CD14-positive monocyte (primary cell): ENCODE measurements at regions not wholly inside any gene's neighbourhood (a gene's known extent, or its start where the extent isn't known, plus 50 kb on each side); places are given as distances from the start of the nearest gene placed in this dataset.

Experiments used
- DNase-seq, 3 donors: peaks; one replicate each; pipeline ENCODE4 v3.0.0-alpha.2; 2011 to 2022
- H2AFZ ChIP-seq: 2 replicates; pipeline ENCODE4 v1.6.0; 2012; ENCODE audit warnings: mild to moderate bottlenecking, low read depth, low read length, inconsistent platforms; ENCODE audit not compliant: insufficient read depth, poor library complexity, severe bottlenecking
- H3K27ac ChIP-seq, 2 donors: 1 replicate in 1 of 2; 2 replicates in 1 of 2; pipeline ENCODE4 v1.5.1; 2012 to 2013; ENCODE audit warnings: low read length in 2 of 2, control low read depth in 1 of 2, inconsistent platforms in 1 of 2, low read depth in 1 of 2, mild to moderate bottlenecking in 1 of 2
- H3K27me3 ChIP-seq, 2 donors: one replicate each; pipeline versions ENCODE4 v1.6.0 to v1.6.1; 2011 to 2013; ENCODE audit warnings: low read length in 2 of 2; ENCODE audit not compliant: control insufficient read depth in 2 of 2, insufficient read depth in 2 of 2
- H3K36me3 ChIP-seq, 2 donors: replicated peaks in 1 of 2; 1 replicate in 1 of 2; 2 replicates in 1 of 2; pipeline versions ENCODE4 v1.5.1 to v1.6.1; 2012 to 2013; ENCODE audit warnings: low read length in 2 of 2, control low read depth in 1 of 2, inconsistent platforms in 1 of 2, mild to moderate bottlenecking in 1 of 2; ENCODE audit not compliant: insufficient read depth in 2 of 2, control insufficient read depth in 1 of 2
- H3K4me1 ChIP-seq, 2 donors: 1 replicate in 1 of 2; 2 replicates in 1 of 2; pipeline versions ENCODE4 v1.5.1 to v1.6.1; 2012 to 2013; ENCODE audit warnings: low read length in 2 of 2, control low read depth in 1 of 2, inconsistent platforms in 1 of 2, mild to moderate bottlenecking in 1 of 2, moderate library complexity in 1 of 2; ENCODE audit not compliant: insufficient read depth in 2 of 2, control insufficient read depth in 1 of 2
- H3K4me2 ChIP-seq: replicated peaks from 2 replicates; pipeline ENCODE3; 2012; ENCODE audit warnings: low read length, moderate library complexity, mild to moderate bottlenecking; ENCODE audit not compliant: poor library complexity, severe bottlenecking; ENCODE audit errors: extremely low read depth
- H3K4me3 ChIP-seq, 3 experiments: fragments of 200-600 bp in 1 of 3; sonication (generic) in 1 of 3; replicated peaks in 1 of 3; 1 replicate in 2 of 3; 2 replicates in 1 of 3; pipeline ENCODE4 v1.5.1; 2011 to 2013; ENCODE audit warnings: low read length in 3 of 3, mild to moderate bottlenecking in 3 of 3, control low read depth in 2 of 3, low read depth in 2 of 3, inconsistent platforms in 1 of 3, moderate library complexity in 1 of 3
- H3K79me2 ChIP-seq: 2 replicates; pipeline ENCODE4 v1.6.0; 2012; ENCODE audit warnings: mild to moderate bottlenecking, control low read depth, inconsistent platforms, low read length, moderate library complexity; ENCODE audit not compliant: insufficient read depth
- H3K9ac ChIP-seq: 2 replicates; pipeline ENCODE4 v1.6.0; 2017; ENCODE audit warnings: low read length, mild to moderate bottlenecking; ENCODE audit not compliant: insufficient read depth, poor library complexity, severe bottlenecking
- H3K9me3 ChIP-seq, 2 donors: replicated peaks in 1 of 2; 1 replicate in 1 of 2; 2 replicates in 1 of 2; pipeline versions ENCODE4 v1.5.1 to v1.6.1; 2012 to 2013; ENCODE audit warnings: low read length in 2 of 2, control low read depth in 1 of 2; ENCODE audit not compliant: control insufficient read depth in 1 of 2, insufficient read depth in 1 of 2
- H4K20me1 ChIP-seq: 2 replicates; pipeline ENCODE4 v1.6.0; 2012; ENCODE audit warnings: mild to moderate bottlenecking, low read length, control low read depth, moderate library complexity; ENCODE audit not compliant: insufficient read depth
- H3K27ac Mint-ChIP-seq, 7 donors: one replicate each; pipeline ENCODE4 v1.8.0; 2020; ENCODE audit warnings: mild to moderate bottlenecking in 7 of 7, mixed read lengths in 7 of 7, moderate library complexity in 6 of 7, inconsistent platforms in 2 of 7
- H3K27me3 Mint-ChIP-seq, 3 donors: one replicate each; pipeline ENCODE4 v1.8.0; 2021 to 2022; ENCODE audit warnings: low read depth in 3 of 3, mild to moderate bottlenecking in 3 of 3, mixed read lengths in 3 of 3, moderate library complexity in 3 of 3, inconsistent platforms in 1 of 3
- H3K36me3 Mint-ChIP-seq, 2 donors: one replicate each; pipeline ENCODE4 v1.8.0; 2020; ENCODE audit warnings: mixed read lengths in 2 of 2, inconsistent platforms in 1 of 2, mild to moderate bottlenecking in 1 of 2
- H3K4me1 Mint-ChIP-seq: one replicate; pipeline ENCODE4 v1.8.0; 2020; ENCODE audit warnings: mild to moderate bottlenecking, mixed read lengths
- H3K4me3 Mint-ChIP-seq, 2 donors: one replicate each; pipeline ENCODE4 v1.8.0; 2020; ENCODE audit warnings: mild to moderate bottlenecking in 2 of 2, mixed read lengths in 2 of 2, moderate library complexity in 1 of 2
- H3K9me3 Mint-ChIP-seq, 7 donors: one replicate each; pipeline ENCODE4 v1.8.0; 2020 to 2022; ENCODE audit warnings: mixed read lengths in 7 of 7, mild to moderate bottlenecking in 6 of 7, moderate library complexity in 6 of 7, inconsistent platforms in 2 of 7
- CTCF ChIP-seq: fragments of 200-600 bp; IDR thresholded peaks from one replicate; pipeline ENCODE4 v1.8.0; 2022; ENCODE audit warnings: antibody characterized with exemption, mild to moderate bottlenecking
- WGBS: methylation state at CpG from one replicate; pipeline ENCODE4 v1.1.5; 2013; ENCODE audit warnings: missing lambda C conversion rate; ENCODE audit not compliant: insufficient coverage; 5-methylcytosine and 5-hydroxymethylcytosine counted together
- intact Hi-C, 2 donors: fragments of 100-400 bp; cut with micrococcal nuclease; formaldehyde crosslinking; loops; one replicate each; pipeline versions ENCODE4 v1.15.0 to v1.15.1; 2023

GRCh38 chrX:115911967-115912366, 258.6 kb upstream of the AGTR2 start:
- Histone ChIP-seq H3K4me3 (no peak overlapping the region), H3K79me2 (no peaks in the 10 kb centered on the region), H3K4me2 (no peak overlapping the region), H3K27ac (no peak overlapping the region), H4K20me1 (no peaks in the 10 kb centered on the region), H3K27me3 (no peaks in the 10 kb centered on the region), H3K9ac (no peak overlapping the region), H3K4me1 (no peaks in the 10 kb centered on the region), H2AFZ (no peak overlapping the region), H3K9me3 (peaks cover 18 to 19% of the 10 kb centered on the region in 2 donors), H3K36me3 (no peaks in the 10 kb centered on the region)
- peaks cover 6 to 29% (median 15%) of the 10 kb centered on the region in 7 donors for H3K9me3 Mint-ChIP-seq
- H3K27ac Mint-ChIP-seq = peak overlapping the region in 1 of 7 donors; percentile 25
- no peak overlapping the region for H3K4me3 Mint-ChIP-seq
- no CpG with 5 or more reads among the region's 2 CpGs for WGBS
- no peaks in the 10 kb centered on the region for H3K4me1 Mint-ChIP-seq
- TF ChIP-seq CTCF = no peak
- H3K36me3 Mint-ChIP-seq = no peaks in the 10 kb centered on the region
- intact Hi-C loops = no loop called here
- H3K27me3 Mint-ChIP-seq = peaks cover 0 to 27% (median 0%) of the 10 kb centered on the region in 3 donors
- DNase-seq = no peak

- 100% methylated on average over 1 of the region's 2 CpGs for WGBS
- no peaks in the 10 kb centered on the region for H3K4me1 Mint-ChIP-seq
- Histone ChIP-seq H3K27ac (no peak overlapping the region), H3K27me3 (no peaks in the 10 kb centered on the region), H4K20me1 (no peaks in the 10 kb centered on the region), H3K36me3 (no peaks in the 10 kb centered on the region), H3K4me1 (no peaks in the 10 kb centered on the region), H3K9ac (no peak overlapping the region), H3K4me2 (no peak overlapping the region), H2AFZ (no peak overlapping the region), H3K4me3 (no peak overlapping the region), H3K9me3 (peaks cover 18 to 19% of the 10 kb centered on the region in 2 donors), H3K79me2 (no peaks in the 10 kb centered on the region)
- no peak overlapping the region for H3K27ac Mint-ChIP-seq
- H3K4me3 Mint-ChIP-seq = no peak overlapping the region
- TF ChIP-seq CTCF = no peak
- peaks cover 0 to 23% (median 0%) of the 10 kb centered on the region in 3 donors for H3K27me3 Mint-ChIP-seq
- no peaks in the 10 kb centered on the region for H3K36me3 Mint-ChIP-seq
- intact Hi-C loops = no loop called here
- H3K9me3 Mint-ChIP-seq = peaks cover 3 to 31% (median 13%) of the 10 kb centered on the region in 7 donors
- DNase-seq = no peak
Measured at GRCh38 chrX:115912372-115912897, 258.1 kb upstream of the AGTR2 start.
